ENCODE measurements at regions not wholly inside any gene's neighbourhood (a gene's known extent, or its start where the extent isn't known, plus 50 kb on each side); places are given as distances from the start of the nearest gene placed in this dataset.

- no peak for TF ChIP-seq CTCF (IDR thresholded peaks at IDR 0.05; ENCODE audit: insufficient read depth, low read length, missing control alignments)
- POLR2A ChIA-PET, result interaction anchor here (1.4 kb wide), 1 partner anchor 132 kb away, joined by 3 read pairs; the partner anchor contains the start of gene CEBPB
- DNase-seq (ENCODE audit: low read depth, low spot score), result no peak
- H3K4me3 ChIP-seq (ENCODE audit: low read depth, low read length), result no peak overlapping the region
- CTCF ChIA-PET, result no interaction called here
Measured at GRCh38 chr20:50323209-50323608, 132.6 kb downstream of the CEBPB start.

- H3K4me3 ChIP-seq (ENCODE audit: low read depth, low read length), result no peak overlapping the region
- DNase-seq (ENCODE audit: low read depth, low spot score), result no peak
- no peak for TF ChIP-seq CTCF (IDR thresholded peaks at IDR 0.05; ENCODE audit: insufficient read depth, low read length, missing control alignments)
- POLR2A ChIA-PET, result interaction anchor here (1.4 kb wide), 1 partner anchor 133 kb away, joined by 3 read pairs; the partner anchor contains the start of gene CEBPB
- CTCF ChIA-PET, result no interaction called here
Measured at GRCh38 chr20:50323777-50324775, 133.4 kb downstream of the CEBPB start.

- H3K4me3 ChIP-seq (ENCODE audit: low read depth, low read length), result no peak overlapping the region
- no peak for TF ChIP-seq CTCF (IDR thresholded peaks at IDR 0.05; ENCODE audit: insufficient read depth, low read length, missing control alignments)
- CTCF ChIA-PET, result no interaction called here
- POLR2A ChIA-PET, result no interaction called here
- no peak for DNase-seq (ENCODE audit: low read depth, low spot score)
Measured at GRCh38 chr20:50325215-50325614, 134.6 kb downstream of the CEBPB start.

GRCh38 chr20:50325651-50326050 is 135.0 kb downstream of the CEBPB start:
- no peak overlapping the region for H3K4me3 ChIP-seq (ENCODE audit: low read depth, low read length)
- POLR2A ChIA-PET, result no interaction called here
- no peak for TF ChIP-seq CTCF (IDR thresholded peaks at IDR 0.05; ENCODE audit: insufficient read depth, low read length, missing control alignments)
- no peak for DNase-seq (ENCODE audit: low read depth, low spot score)
- CTCF ChIA-PET, result no interaction called here

- CTCF ChIA-PET, result interaction anchor here (0.9 to 1.5 kb wide), 2 partner anchors 11 to 45 kb away, joined by 3 to 6 read pairs; no protein-coding TSS in a partner anchor
- TF ChIP-seq CTCF (IDR thresholded peaks at IDR 0.05; ENCODE audit: insufficient read depth, low read length, missing control alignments), result no peak
- POLR2A ChIA-PET, result no interaction called here
- DNase-seq (ENCODE audit: low read depth, low spot score), result no peak
- no peak overlapping the region for H3K4me3 ChIP-seq (ENCODE audit: low read depth, low read length)
Measured at GRCh38 chr20:50327666-50328065, 137.0 kb downstream of the CEBPB start.

GRCh38 chr20:50328222-50328979 is 137.8 kb downstream of the CEBPB start:
- TF ChIP-seq CTCF (IDR thresholded peaks at IDR 0.05; ENCODE audit: insufficient read depth, low read length, missing control alignments), result no peak
- CTCF ChIA-PET, result interaction anchor here (1.5 kb wide), 1 partner anchor 12 kb away, joined by 6 read pairs; no protein-coding TSS in a partner anchor
- POLR2A ChIA-PET, result no interaction called here
- DNase-seq (ENCODE audit: low read depth, low spot score), result no peak
- H3K4me3 ChIP-seq (ENCODE audit: low read depth, low read length), result no peak overlapping the region

Data from AG04449 (cell line).